GM18499 (cell line): ENCODE measurements at regions not wholly inside any gene's neighbourhood (a gene's known extent, or its start where the extent isn't known, plus 50 kb on each side); places are given as distances from the start of the nearest gene placed in this dataset.
"Not testable (repeated sequence)": the region's sequence is repeated elsewhere in the genome, so short reads cannot be mapped to it uniquely, and the experiment has no call there.

Source experiments
- ATAC-seq: cut with Tn5 transposase; IDR thresholded peaks from one replicate; pipeline ENCODE4 v1.9.1; 2021; ENCODE audit warnings: moderate number of reproducible peaks; ENCODE audit not compliant: insufficient read depth, unreplicated experiment

DNA sequence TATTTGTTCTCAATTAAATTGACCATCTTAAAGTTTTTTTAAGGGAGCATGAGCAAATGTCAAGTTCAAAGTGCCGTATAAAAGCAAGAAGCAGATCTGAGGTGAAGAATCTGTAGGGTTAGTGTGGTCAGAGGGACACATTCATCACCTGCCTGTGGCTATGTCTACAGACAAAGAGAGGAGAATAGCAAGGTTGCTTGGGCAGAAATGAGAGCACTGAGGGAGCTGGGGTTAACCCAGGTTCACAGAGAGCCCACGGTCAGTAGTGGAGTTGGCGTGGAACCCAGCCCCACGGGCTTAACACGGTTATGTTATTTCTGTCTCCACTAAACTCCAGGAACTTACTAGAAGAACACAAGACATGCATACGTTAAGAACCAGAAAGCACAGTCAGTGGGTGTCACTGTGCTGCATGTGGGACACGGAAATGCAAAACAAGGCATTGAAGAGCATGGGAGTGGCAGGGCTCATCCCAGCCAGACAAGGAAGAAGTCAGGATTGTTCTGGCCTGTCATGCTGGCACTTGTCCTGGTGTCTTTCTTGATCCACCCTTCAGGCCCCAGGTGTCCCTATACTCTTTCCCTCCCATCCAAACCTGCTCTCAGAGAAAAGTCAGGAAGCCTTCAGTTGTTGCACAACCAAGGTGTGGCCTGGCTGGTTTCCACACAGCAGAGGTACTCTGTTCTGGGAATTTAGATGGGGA lies 95.5 kb upstream of the IVNS1ABP start:
- no peak for ATAC-seq

DNA sequence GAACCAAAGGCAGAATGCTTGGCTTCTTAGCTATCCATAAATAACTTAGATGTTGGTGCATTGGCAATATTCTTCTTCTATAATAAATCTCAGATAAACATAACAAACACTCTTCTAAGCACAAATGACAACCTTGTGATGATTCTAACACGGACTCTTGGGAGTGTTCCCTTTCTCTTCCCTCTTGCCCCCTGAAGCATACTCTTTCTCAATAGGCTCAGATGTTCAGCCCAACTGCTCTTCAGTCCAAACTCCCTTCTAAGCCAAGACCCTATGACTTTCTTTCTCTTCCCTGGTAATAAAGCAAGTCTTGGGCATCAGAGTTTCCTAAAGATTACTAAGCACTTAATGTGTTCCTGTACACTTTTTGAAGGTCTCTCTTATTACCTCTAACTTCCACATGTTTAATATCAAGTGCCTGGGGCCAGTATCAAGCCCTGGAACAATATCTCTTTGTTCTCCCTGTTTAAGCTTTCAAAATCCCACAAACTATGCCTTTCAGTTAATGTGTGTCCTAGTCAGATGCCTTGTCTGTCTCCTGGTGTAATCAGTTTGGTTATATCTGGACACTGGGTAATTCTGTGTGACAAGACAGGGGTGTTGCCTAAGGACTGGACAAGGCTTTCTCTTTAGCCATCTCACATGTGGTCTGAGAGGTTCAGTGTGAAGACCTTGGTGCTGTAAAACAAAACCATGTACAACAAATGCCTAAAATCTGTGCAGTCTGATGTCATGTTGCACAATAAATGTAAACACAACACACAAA lies 92.9 kb upstream of the IVNS1ABP start:
- ATAC-seq = no peak

DNA sequence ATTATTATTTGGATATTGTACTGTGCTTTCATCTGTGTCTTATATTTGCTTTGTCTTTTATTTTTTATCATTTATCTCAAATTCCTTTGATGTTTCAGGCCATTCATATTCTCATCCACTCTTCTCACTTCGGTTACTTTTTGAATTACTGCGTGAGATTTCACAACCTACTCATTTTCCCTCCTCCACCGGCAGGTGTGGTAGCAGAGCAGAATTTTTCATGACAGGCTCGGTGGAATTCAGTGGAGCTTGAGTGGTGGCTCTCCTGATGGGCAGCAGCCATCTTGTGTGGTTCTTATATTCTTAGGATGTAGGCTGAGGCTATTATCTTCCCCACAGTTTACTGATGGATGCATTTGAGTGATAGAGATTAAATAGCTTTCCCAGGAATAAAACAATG lies 92.3 kb upstream of the IVNS1ABP start:
- no peak for ATAC-seq

DNA sequence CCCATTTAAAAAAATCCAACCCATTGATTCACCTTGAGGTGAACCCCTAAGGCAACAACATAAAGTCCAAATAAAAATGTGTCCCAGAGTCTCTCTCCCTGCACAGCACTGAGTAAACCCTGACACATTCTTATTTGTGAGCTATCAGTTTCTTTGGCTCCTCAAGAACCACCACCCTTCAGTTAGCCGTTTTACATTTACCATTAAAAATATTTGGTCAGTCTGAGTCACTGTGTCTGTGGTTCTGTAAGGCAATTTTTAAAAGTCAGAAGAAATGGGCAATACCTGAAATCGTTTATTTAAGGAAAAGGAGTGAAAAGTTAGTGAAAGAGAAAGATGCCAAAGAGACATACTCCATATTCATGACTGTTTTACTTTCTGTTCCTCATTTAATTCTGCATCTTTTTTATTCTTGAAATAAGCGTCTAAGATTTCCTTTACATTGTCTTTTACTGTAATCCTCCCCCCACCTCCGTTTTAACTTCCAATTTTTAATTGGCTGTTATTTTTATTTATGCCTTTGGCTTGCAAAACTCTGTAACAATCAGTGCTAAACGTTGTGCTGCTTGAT lies 91.7 kb upstream of the IVNS1ABP start:
- ATAC-seq = no peak

DNA sequence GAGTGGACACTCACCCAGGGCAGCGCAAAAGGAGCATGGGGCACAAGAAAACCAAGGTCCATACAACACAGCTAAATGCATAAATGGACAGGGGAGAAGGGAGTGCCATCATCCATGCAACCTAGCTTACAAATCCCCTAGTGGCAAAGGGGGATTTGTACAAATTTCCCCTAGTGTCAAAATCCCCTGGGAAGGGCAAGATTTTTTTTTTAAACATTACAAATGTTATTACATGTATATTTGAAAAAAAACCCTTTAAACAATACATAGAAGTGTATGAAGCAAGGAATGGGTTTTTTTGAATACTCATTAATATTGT lies 89.6 kb upstream of the IVNS1ABP start:
- no peak for ATAC-seq

DNA sequence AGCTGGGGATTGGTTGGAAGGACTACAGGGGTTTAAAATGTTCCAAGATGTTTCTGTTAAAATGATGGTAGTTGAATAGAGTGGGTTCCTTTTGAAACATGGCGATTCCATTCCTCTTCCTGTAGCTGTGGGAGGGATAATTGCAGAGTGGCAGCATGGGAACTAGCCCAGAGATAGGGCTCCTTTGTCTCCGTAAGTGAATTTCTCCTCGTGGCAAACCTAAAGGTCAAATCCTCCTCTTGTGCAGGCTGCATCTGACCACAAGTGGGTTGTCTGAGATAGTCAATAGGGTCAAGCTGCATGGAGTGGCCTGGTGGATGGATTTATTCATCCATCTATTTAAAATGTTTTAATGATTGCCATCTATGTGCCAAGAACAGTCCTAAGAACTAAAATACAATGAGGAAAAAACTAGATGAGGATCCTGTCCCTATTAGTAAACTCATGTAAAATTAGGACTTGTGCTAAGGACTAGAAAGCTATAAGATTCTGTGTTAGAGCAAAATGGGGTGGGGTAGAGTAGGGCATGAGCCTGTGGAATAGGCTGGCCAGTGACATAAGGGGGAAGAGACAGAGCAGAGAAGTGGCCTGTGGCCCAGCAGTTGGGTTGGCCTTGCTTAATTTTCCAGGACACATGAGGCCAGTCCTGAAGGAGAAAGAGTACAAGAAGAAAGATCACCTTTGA lies 89.1 kb upstream of the IVNS1ABP start:
- no peak for ATAC-seq

DNA sequence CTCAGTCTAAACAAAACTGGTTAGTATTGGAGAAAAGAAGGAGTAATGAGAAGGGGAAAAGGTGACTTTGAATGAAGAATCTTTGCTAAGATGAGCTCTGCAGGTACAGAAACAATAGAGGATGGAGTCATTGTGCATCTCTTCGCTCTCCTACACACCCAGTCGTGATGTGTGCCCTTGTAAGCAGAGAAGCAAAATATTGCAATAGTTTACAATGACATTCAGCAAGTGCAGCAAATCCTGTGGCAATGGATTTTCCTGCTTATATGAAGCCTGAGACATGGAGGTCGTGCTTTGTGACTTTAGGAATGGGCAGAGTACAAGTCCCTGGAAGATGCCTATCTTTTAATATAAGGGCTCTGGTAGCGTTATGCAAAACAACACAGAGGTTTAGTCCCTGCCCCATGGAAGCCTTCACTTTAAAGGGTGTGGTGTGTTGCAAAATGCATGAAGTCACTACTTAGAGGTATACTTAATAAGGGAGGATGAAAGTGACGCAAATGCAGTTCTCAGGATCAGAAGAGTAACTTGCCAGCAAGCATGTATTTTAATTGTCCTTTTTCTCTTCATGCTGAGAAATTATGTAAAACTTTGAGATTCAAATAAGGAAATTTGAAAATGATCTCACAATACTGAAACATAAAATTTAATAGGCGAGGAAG lies 88.0 kb upstream of the IVNS1ABP start:
- ATAC-seq = no peak

DNA sequence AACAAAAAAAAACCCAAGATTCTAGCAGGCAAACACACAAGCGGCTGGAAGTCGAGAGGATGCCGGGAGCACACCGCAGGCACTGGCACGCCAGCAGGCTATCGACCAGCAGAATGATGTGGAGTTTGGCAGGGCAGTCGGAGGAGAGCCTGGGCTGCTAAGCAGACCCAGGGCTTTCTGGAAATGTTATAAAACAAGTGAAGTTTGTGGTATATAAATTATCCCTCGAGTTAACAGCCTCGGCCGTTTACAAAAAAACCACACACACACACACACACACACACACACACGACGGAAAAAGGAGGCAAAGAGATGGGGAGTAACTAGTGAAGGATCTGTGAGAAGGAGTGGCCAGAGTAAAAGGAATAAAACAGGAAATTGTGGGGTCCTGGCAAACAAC lies 87.2 kb upstream of the IVNS1ABP start:
- ATAC-seq = no peak

DNA sequence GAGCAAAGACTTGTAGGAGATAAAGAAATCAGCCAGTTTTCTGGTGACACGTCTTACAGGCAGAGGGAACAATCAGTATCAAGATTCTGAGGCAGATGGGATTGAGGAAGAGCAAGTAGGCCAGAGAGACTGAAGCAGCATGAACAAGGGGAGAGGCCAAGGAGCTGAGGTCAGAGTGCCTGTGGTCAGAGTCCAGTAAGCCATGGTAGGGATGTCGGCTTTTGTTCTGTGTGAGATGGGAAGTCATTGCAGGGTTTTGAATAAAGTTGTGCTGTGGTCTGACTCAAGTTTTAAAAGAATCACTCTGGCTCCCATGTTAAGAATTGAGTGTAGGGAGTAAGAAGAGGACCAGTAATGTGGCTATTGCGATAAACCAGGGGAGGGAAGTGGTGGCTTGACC lies 85.9 kb upstream of the IVNS1ABP start:
- no peak for ATAC-seq

DNA sequence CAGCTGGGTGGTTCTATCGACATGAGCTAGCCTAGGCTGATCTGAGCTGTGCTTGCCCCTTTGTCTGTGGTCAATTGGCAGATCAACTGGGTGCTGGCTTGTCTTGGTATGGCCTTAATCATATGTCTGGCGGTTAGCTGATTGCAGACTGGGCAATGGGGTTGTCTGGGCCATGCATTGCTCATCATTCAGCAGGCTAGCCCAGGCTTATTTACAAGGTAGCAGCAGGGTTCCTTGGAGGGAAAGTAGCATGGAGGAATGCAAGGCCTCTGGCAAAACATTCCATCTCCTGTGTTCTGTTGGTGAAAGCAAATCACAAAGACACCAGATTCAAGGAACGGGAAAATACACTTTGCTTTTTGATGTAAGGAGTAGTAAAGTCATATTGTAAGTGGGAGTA lies 84.0 kb upstream of the IVNS1ABP start:
- ATAC-seq = no peak

DNA sequence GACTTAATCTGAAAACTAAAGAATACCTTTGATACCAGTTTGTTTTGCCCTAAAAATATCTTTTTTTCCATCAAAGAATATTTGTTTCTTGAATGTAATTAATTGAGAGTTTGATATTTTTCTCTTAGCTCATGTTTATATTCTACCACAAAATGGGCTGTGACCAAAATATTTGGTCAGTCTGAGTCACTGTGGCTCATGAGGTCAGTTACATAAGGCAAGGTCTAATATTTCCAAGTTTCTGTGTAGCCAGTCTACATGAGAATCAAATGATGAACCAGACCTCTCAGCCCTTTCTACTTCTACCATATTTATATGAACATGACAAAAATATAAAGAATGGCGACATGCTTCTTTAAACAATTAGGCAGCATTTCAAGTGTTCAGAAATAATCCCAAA lies 83.0 kb upstream of the IVNS1ABP start:
- no peak for ATAC-seq

DNA sequence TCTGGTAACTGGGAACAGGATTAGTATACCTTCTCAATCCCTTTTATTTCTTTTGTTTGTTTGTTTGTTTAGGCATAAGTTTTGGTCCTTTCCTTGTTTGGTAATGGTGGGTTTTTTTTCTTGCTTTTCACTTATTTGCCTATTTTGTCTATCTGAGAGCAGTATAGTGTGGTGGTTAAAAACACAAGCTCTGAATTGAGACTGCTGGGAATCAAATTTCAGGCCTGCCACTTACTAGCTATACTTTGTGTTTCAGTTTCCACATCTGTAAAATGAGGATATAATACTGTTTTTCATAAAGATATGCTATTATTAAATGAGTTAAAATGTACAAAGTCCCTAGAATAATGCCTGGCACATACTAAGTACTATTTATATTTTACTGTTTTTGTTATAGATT lies 81.6 kb upstream of the IVNS1ABP start:
- ATAC-seq = no peak

DNA sequence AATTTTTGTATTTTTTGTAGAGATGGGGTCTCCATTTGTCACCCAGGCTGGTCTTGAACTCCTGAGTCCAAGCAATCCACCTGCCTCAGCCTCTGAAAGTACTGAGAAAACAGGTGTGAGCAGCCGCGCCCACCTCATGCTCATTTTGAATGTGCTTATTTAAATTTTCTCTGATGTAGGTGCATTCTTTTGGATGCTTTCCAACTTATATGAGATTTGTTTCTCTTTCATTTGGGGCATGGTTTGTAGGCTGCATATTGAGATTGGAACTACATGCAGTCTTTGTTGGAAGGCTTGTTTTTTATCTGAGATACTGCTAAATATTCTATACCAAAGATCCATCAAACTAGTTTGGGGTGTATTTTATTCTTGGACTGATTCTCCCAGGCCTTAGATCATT lies 81.0 kb upstream of the IVNS1ABP start:
- ATAC-seq = no peak

DNA sequence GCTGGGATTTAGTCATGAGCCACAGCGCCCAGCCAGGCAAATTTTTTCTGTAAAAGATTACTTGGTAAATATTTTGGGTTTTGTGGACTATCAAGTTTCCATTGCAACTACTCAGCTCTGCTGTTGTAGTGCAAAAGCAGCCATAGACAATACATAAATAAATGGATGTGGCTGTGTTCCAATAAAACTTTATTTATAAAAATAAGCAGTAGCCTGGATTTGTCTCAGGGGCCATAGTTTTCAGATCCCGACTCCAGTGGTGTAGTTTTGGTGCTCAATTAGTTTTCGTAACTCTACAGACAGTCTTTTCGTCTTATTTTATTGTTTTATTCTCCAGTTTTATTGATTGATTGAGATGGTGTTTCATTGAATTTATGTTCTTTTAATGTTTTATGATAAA lies 80.1 kb upstream of the IVNS1ABP start:
- no peak for ATAC-seq

DNA sequence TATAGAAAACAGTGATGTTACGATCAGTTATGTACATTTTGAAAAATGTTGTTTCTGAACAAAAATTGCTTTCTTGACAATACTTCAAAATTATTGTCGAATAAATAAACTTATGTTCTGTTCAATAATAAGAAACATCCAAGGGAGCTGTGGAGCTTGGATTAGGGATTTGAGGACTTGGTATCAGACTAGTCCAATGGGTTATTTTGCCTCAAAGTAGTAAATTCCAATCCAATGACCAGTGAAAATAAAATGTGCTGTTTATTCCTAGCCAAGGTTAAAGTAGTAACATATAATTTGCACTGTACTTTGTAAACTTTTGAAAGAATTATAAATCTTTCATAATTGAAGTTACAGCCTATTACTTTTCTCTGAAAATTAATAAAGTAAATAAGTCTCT lies 79.1 kb upstream of the IVNS1ABP start:
- no peak for ATAC-seq

DNA sequence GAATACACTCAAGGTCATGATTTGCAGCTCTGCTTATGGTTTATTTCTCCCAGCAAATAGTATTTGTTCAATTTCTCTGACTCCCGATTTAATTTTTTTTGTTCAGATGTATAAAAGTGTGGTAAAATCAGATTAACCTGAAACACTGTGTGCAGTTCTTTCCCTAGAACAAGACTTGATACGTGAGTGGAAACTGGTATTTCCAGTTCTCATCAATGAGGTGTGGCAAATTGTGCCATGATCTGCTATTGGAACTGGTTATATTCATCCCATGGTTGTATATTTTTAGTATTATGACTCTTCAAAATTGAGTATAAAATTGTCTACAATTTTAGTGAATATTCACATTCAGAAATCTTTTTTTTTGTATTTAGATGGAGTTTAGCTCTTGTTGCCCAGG lies 76.8 kb upstream of the IVNS1ABP start:
- no peak for ATAC-seq

DNA sequence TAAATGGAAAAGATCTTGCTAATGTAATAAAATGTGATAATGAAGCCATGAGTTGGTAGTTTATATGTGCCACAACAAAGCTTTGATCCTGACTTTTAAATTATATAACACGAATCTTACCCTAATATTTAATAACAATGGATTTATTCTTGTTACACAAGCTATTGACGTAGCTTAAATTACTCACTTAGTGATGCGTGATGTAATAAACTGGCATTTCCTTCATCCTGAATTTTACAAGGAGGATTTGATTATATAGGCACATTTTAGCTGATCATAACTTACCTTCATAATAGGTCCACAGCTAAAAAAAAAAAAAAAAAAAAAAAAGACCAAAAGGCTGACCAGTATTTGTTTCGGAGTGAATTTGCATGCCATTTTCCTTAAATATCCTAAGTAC lies 76.2 kb upstream of the IVNS1ABP start:
- ATAC-seq = no peak

DNA sequence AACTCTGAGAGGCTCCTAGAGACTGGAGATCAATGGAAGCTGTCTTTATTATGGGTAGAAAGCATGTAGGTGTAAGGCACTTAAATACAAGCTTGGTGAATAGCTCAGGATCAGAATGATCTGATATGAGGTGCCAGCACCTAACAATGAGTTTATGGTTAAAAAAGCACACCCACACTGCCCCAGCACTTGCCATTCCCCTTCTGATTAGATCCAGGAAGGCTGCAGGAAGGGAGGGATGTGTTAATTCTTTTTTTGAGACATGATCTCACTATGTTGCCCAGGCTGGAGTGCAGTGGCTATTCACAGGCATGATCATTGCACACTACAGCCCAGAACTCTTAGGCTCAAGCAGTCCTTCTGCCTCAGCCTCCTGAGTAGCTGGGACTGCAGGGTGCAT lies 71.8 kb upstream of the IVNS1ABP start:
- no peak for ATAC-seq

DNA sequence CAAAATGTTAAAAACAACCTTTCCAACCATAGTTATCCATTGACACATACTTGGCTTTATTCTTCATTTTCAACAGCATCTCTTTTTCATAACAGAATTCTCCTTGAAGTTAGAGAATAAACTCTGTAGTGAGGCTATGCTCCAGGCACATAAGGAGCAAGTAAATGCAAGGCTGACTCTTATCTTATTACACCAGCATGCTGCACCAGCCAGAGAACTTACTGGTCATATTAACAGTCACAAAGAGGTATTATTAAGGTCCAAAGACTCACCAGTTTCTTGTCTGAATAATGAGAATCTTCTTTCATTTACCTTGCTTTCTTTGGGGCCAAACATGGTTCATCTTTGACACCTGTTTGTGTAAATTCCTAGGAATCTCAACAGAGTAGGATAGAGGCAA lies 71.3 kb upstream of the IVNS1ABP start:
- no peak for ATAC-seq

DNA sequence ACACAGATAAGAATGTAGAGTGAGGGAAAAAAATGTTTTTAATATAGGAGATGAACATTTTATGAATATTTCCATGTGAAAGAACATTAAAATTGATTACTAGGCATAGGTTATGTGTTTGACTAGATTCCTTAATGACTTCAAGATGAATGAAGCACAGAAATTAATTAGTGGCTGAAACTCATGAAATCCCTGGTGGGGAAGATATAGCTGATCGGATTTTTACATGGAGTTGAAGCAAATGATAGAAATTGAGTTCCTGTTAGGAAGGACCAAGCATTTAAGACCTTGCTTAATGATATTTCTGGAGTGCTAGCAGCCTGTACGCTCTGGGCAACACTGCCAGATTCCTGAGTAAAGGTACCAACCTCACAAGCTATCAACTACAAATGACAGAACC lies 68.9 kb upstream of the IVNS1ABP start:
- no peak for ATAC-seq

DNA sequence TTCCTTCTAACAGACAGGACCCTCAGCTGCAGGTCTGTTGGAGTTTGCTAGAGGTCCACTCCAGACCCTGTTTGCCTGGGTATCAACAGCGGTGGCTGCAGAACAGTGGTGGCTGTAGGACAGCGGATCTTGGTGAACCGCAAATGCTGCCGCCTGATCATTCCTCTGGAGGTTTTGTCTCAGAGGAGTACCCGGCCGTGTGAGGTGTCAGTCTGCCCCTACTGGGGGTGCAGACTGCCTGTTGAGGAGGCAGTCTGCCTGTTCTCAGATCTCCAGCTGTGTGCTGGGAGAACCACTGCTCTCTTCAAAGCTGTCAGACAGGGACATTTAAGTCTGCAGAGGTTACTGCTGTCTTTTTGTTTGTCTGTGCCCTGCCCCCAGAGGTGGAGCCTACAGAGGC lies 66.8 kb upstream of the IVNS1ABP start:
- not testable (repeated sequence) for ATAC-seq
